A549 (cell line): ENCODE measurements at regions not wholly inside any gene's neighbourhood (a gene's known extent, or its start where the extent isn't known, plus 50 kb on each side); places are given as distances from the start of the nearest gene placed in this dataset.

Experiments used
- ATAC-seq, 2 experiments: fragments of 200-7000 bp in 1 of 2; fragments of >200 bp in 1 of 2; cut with Nextera tagmentation in 1 of 2; cut with Tn5 transposase in 1 of 2; 3 replicates each; pipeline versions ENCODE4 v1.8.0 to v1.9.1; 2018 to 2020; ENCODE audit warnings: mild to moderate bottlenecking in 1 of 2, moderate library complexity in 1 of 2
- CTCF ChIA-PET: fragments of 300-600 bp; sonication (Branson Sonifier 250); formaldehyde crosslinking; extraction: SDS; loops from one replicate; lab custom pipeline; 2021; ENCODE audit warnings: antibody characterized with exemption, inconsistent platforms; lab: Yijun Ruan, JAX
- POLR2A ChIA-PET: fragments of 350-600 bp; formaldehyde crosslinking; extraction: SDS; loops from one replicate; lab custom pipeline; 2021; ENCODE audit warnings: antibody characterized with exemption, inconsistent platforms; lab: Yijun Ruan, JAX
- DNase-seq, 2 experiments: peaks; one replicate each; pipeline versions ENCODE4 v3.0.0 to v3.0.0-alpha.2; 2011 to 2016; ENCODE audit warnings: low read depth in 1 of 2, low spot score in 1 of 2
- FAIRE-seq: peaks from 2 replicates; lab custom pipeline; 2011; peaks lifted over from hg19 to GRCh38; lab: Jason Lieb, UNC
- H3K27ac ChIP-seq, 2 experiments: fragments of >200 bp; sonication (Bioruptor Twin); formaldehyde crosslinking; 3 replicates each; pipeline ENCODE4 v1.5.1; 2016 to 2017
- H3K4me1 ChIP-seq: fragments of >200 bp; sonication (Bioruptor Twin); formaldehyde crosslinking; 3 replicates; pipeline ENCODE4 v1.6.1; 2016
- H3K4me2 ChIP-seq: fragments of >200 bp; sonication (Bioruptor Twin); formaldehyde crosslinking; 3 replicates; pipeline ENCODE4 v1.6.1; 2016
- H3K4me3 ChIP-seq: fragments of >200 bp; sonication (Bioruptor Twin); formaldehyde crosslinking; 3 replicates; pipeline ENCODE4 v1.5.1; 2016
- H3K9me3 ChIP-seq: fragments of >200 bp; sonication (Bioruptor Twin); formaldehyde crosslinking; 3 replicates; pipeline ENCODE4 v1.6.1; 2016
- CBX8 ChIP-seq: fragments of 200-600 bp; sonication (generic); IDR thresholded peaks from 2 replicates; pipeline ENCODE4 v1.6.1; 2016
- EHMT2 ChIP-seq: fragments of 200-600 bp; sonication (generic); IDR thresholded peaks from 2 replicates; pipeline ENCODE4 v1.6.1; 2016; ENCODE audit warnings: antibody characterized with exemption, low read depth, mild to moderate bottlenecking, moderate library complexity
- ESRRA ChIP-seq: fragments of 150-350 bp; IDR thresholded peaks from 2 replicates; pipeline ENCODE4 v1.6.1; 2014; ENCODE audit warnings: mild to moderate bottlenecking, low read length, borderline replicate concordance
- FOSL2 ChIP-seq, 2 experiments: fragments of 450-650 bp in 1 of 2; fragments of >200 bp in 1 of 2; sonication (Bioruptor Twin) in 1 of 2; formaldehyde crosslinking; IDR thresholded peaks; 2 replicates each; pipeline versions ENCODE4 v1.5.0 to v1.6.1; 2016 to 2020; ENCODE audit warnings: mild to moderate bottlenecking in 1 of 2, moderate library complexity in 1 of 2
- HDAC2 ChIP-seq: fragments of 200-600 bp; sonication (generic); IDR thresholded peaks from 2 replicates; pipeline ENCODE4 v1.6.1; 2016
- MAFK ChIP-seq: fragments of 450-650 bp; IDR thresholded peaks from 2 replicates; pipeline ENCODE4 v1.6.1; 2014; ENCODE audit not compliant: partially characterized antibody
- MYC ChIP-seq: IDR thresholded peaks from 2 replicates; pipeline ENCODE4 v1.6.1; 2012; ENCODE audit warnings: mild to moderate bottlenecking, inconsistent platforms, low read length, improper control_type of control experiment, borderline replicate concordance
- NR3C1 ChIP-seq: fragments of >200 bp; sonication (Bioruptor Twin); formaldehyde crosslinking; IDR thresholded peaks from 3 replicates; pipeline ENCODE4 v1.6.1; 2017
- PHF8 ChIP-seq: fragments of 200-600 bp; sonication (generic); IDR thresholded peaks from 2 replicates; pipeline ENCODE4 v1.6.1; 2016; ENCODE audit warnings: low read depth, mild to moderate bottlenecking, antibody characterized with exemption, moderate library complexity, borderline replicate concordance
- POLR2A ChIP-seq: IDR thresholded peaks from 2 replicates; pipeline ENCODE4 v1.6.1; 2012; ENCODE audit warnings: mild to moderate bottlenecking, low read length
- RAD21 ChIP-seq, 2 experiments: fragments of >200 bp in 1 of 2; sonication (Bioruptor Twin) in 1 of 2; formaldehyde crosslinking in 1 of 2; IDR thresholded peaks in 1 of 2; conservative IDR thresholded peaks in 1 of 2; 2 replicates in 1 of 2; 3 replicates in 1 of 2; pipeline ENCODE4 v1.6.1; 2012 to 2018; ENCODE audit warnings: inconsistent platforms in 1 of 2
- SREBF2 ChIP-seq: fragments of 450-650 bp; IDR thresholded peaks from 2 replicates; pipeline ENCODE4 v1.6.1; 2014; ENCODE audit warnings: mild to moderate bottlenecking, moderate library complexity
- TP53 ChIP-seq: fragments of 250-450 bp; sonication (Bioruptor Pico); IDR thresholded peaks from 2 replicates; pipeline ENCODE4 v1.5.0; 2021; ENCODE audit warnings: mild to moderate bottlenecking, moderate library complexity
- WGBS: methylation state at CpG from one replicate; pipeline ENCODE4 v1.1.6; 2017; ENCODE audit errors: missing lambda C conversion rate; 5-methylcytosine and 5-hydroxymethylcytosine counted together
- TF ChIP-seq, protein P1 (sequence below): IDR thresholded peaks from 2 replicates; pipeline ENCODE4 v1.6.1; 2012
- TF ChIP-seq, protein P2 (sequence below): fragments of >200 bp; sonication (Bioruptor Twin); formaldehyde crosslinking; IDR thresholded peaks from 3 replicates; pipeline ENCODE4 v1.5.1; 2016
- TF ChIP-seq, protein P3 (sequence below): IDR thresholded peaks from 2 replicates; pipeline ENCODE4 v1.6.1; 2012; ENCODE audit warnings: low read depth, borderline replicate concordance
- TF ChIP-seq, protein P4 (sequence below): fragments of >200 bp; sonication (Bioruptor Twin); formaldehyde crosslinking; IDR thresholded peaks from 2 replicates; pipeline ENCODE4 v1.6.1; 2016

DNA sequence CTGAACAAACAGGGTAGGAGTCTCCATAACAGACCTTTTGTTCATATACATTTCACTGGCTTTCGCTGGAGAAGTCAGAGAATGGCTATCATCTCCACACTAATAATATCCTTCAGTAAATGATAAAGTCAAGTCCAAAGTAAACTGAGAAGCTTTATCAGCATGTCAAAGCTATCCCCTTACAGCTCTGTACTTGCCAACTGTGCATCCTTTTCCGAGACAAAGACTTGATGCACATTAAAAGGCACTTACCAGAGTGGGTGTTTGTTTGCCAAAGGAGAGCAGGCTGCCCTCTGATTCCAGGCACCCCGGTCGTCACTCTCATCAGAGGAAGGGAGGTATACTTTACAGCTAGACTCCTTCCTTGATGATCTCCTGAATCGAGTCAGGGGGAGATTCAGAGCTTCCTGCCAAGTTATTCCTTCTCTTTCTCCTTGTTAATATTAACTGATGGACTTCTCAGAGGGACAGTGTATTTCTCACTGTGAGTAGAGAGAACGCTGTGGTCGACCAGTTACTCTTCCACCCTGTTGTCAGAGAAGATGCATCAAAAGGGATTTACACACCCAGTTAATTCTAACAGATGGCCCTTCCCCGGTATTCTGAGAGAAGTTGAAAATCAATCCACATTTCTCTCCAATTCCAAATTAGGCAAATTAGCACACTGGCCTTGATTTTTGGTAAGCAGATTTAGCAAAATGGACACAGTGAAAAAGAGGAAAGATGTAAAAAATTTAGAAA, 504.7 kb upstream of the NR2F2 start:
- H3K4me2 ChIP-seq, result no peak overlapping the region
- H3K27ac ChIP-seq, result no peak overlapping the region
- TF ChIP-seq, protein P1, sequence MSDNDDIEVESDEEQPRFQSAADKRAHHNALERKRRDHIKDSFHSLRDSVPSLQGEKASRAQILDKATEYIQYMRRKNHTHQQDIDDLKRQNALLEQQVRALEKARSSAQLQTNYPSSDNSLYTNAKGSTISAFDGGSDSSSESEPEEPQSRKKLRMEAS, result no peak
- TF ChIP-seq EHMT2, result no peak
- TF ChIP-seq, all 56 proteins: peak for 0
- Histone ChIP-seq H3K4me1 (no peaks in the 10 kb centered on the region), H3K9me3 (no peaks in the 10 kb centered on the region), H3K4me3 (no peak overlapping the region)
- POLR2A ChIA-PET, result no interaction called here
- ATAC-seq, result no peak
- 15% methylated on average over 8 of the region's 8 CpGs for WGBS
- no peak for FAIRE-seq
- CTCF ChIA-PET, result interaction anchor here (0.7 kb wide), 1 partner anchor 1420 kb away, joined by 4 read pairs; no protein-coding TSS in a partner anchor
- DNase-seq, result no peak

DNA sequence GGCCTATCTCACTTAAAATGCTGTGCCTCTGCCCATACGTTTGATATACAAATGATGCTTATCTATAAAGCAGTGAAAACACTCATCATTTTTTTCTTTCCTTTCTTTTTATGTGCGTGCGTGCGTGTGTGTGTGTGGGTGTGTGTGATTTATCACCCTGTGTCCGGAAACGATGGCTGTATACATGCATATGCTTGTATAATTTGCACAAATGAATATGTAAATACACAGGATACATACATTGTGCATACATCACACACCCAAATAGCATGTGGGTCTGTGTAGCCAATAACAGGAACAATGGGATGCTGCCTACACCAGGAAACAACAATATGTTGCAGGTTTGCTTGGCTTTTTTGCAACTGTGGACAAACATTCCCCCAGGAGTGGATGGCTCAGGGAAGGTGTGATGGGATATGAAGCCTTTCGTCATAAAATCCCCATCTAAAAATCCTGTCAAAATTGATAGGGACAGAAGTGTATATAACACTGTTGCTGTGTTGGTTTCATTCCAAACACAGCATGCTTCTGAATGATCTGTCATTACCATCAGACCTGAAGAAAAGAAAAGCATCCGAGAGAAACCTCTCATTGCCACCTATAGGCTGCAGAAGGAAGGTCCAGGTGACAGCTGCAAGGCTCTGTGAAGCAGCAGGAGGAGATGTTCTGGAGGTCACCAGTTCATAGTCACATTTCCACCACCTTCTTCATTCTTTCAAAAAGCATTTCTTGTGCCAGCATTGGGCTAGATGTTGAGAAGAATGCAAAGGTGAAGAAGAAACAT, 503.9 kb upstream of the NR2F2 start:
- no peak overlapping the region for H3K4me3 ChIP-seq
- no peaks in the 10 kb centered on the region for H3K4me1 ChIP-seq
- TF ChIP-seq MYC (no peak), RAD21 (conservative IDR thresholded peaks at IDR 0.05 in 1 of 2, IDR thresholded peaks at IDR 0.05 in 1 of 2) (peak; percentile 26 to 27; a peak in 2 of 5 replicates)
- DNase-seq (no peak), FAIRE-seq (peak; percentile 32), ATAC-seq (peak in 1 of 2 experiments; percentile 68; a peak in 2 of 6 replicates)
- H3K9me3 ChIP-seq, result 0 out of 3 replicates have a peak, but pooled peaks cover under 1% of the 10 kb centered on the region
- WGBS, result 70% methylated on average over 8 of the region's 8 CpGs
- H3K4me2 ChIP-seq, result no peak overlapping the region
- POLR2A ChIA-PET, result no interaction called here
- CTCF ChIA-PET, result no interaction called here
- no peak overlapping the region for H3K27ac ChIP-seq

DNA sequence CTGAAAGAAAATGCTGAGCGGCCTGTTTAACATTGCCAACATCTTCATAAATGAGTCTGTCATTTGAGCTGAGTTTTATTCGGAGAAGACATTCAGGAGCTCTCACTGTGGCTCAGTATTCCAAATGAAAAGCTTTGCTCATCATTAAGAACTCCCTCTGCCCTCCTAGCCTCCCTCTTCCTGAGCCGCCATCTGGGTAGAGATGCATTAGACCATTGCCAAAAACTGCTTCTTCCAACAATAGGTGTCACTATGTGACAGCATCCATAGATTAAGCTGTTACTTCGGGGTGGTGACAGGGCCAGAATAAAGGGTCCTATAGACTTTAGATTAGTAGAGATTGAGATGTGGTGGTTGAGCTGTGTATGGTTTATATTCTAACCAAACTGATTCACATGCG, 501.4 kb upstream of the NR2F2 start:
- Histone ChIP-seq H3K27ac (no peak overlapping the region), H3K4me3 (no peak overlapping the region), H3K4me1 (no peaks in the 10 kb centered on the region), H3K9me3 (0 out of 3 replicates have a peak, but pooled peaks cover 3% of the 10 kb centered on the region), H3K4me2 (no peak overlapping the region)
- FAIRE-seq, result no peak
- ChIA-PET CTCF (interaction anchor here (0.7 kb wide), 1 partner anchor 526 kb away, joined by 3 read pairs; no protein-coding TSS in a partner anchor), POLR2A (no interaction called here)
- TF ChIP-seq, protein P2, sequence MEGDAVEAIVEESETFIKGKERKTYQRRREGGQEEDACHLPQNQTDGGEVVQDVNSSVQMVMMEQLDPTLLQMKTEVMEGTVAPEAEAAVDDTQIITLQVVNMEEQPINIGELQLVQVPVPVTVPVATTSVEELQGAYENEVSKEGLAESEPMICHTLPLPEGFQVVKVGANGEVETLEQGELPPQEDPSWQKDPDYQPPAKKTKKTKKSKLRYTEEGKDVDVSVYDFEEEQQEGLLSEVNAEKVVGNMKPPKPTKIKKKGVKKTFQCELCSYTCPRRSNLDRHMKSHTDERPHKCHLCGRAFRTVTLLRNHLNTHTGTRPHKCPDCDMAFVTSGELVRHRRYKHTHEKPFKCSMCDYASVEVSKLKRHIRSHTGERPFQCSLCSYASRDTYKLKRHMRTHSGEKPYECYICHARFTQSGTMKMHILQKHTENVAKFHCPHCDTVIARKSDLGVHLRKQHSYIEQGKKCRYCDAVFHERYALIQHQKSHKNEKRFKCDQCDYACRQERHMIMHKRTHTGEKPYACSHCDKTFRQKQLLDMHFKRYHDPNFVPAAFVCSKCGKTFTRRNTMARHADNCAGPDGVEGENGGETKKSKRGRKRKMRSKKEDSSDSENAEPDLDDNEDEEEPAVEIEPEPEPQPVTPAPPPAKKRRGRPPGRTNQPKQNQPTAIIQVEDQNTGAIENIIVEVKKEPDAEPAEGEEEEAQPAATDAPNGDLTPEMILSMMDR, result no peak
- TF ChIP-seq MAFK, result peak; percentile 13
- no peak for DNase-seq
- WGBS, result 42% methylated on average over 5 of the region's 5 CpGs
- ATAC-seq, result no peak

DNA sequence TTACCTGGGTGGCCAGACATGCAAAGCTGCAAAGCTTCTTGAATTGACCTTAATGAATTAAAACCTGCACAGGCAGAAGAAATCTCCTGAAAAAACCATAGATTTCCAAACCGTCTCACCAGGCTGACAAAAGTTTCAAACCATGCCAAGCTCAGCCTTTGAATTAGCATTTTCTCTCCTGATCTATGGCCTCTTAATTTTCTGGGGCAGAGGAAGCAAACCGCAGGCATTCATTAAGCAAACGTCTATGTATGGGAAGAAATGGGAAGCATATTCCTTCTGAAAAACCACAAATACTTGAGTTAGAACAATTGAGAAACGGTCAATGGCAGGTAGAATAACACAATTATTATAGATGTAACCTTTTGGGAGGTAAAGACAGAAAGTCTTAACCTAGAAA, 500.2 kb upstream of the NR2F2 start:
- no peak overlapping the region for H3K4me2 ChIP-seq
- CTCF ChIA-PET, result no interaction called here
- FAIRE-seq (no peak), ATAC-seq (no peak), DNase-seq (no peak)
- no peak overlapping the region for H3K4me3 ChIP-seq
- H3K27ac ChIP-seq, result no peak overlapping the region
- POLR2A ChIA-PET, result no interaction called here
- TF ChIP-seq, protein P3, sequence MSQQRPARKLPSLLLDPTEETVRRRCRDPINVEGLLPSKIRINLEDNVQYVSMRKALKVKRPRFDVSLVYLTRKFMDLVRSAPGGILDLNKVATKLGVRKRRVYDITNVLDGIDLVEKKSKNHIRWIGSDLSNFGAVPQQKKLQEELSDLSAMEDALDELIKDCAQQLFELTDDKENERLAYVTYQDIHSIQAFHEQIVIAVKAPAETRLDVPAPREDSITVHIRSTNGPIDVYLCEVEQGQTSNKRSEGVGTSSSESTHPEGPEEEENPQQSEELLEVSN, result no peak
- TF ChIP-seq, protein P4, sequence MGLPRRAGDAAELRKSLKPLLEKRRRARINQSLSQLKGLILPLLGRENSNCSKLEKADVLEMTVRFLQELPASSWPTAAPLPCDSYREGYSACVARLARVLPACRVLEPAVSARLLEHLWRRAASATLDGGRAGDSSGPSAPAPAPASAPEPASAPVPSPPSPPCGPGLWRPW, result no peak
- no peak for TF ChIP-seq NR3C1
- TF ChIP-seq FOSL2 (IDR thresholded peaks at IDR 0.05), result no peak
- TF ChIP-seq FOSL2 (CRISPR knock-in tag; IDR thresholded peaks at IDR 0.05), result no peak
- no peak for TF ChIP-seq HDAC2
- no peak for TF ChIP-seq POLR2A
- no peak for TF ChIP-seq SREBF2
- no peak for TF ChIP-seq ESRRA
- TF ChIP-seq TP53 (CRISPR knock-in tag), result no peak
- TF ChIP-seq PHF8, result no peak
- TF ChIP-seq CBX8, result no peak
- no peaks in the 10 kb centered on the region for H3K4me1 ChIP-seq
- H3K9me3 ChIP-seq, result 0 out of 3 replicates have a peak, but pooled peaks cover 3% of the 10 kb centered on the region
- WGBS, result 35% methylated on average over 4 of the region's 4 CpGs
